Effector memory CD4-positive, alpha-beta T cell (primary cell): ENCODE measurements at regions not wholly inside any gene's neighbourhood (a gene's known extent, or its start where the extent isn't known, plus 50 kb on each side); places are given as distances from the start of the nearest gene placed in this dataset.
"Not testable (repeated sequence)": the region's sequence is repeated elsewhere in the genome, so short reads cannot be mapped to it uniquely, and the experiment has no call there.

Experiments used
- DNase-seq, 3 donors: peaks; one replicate each; pipeline ENCODE4 v3.0.0-alpha.2; 2020
- H3K27ac ChIP-seq: 2 replicates; pipeline ENCODE4 v1.7.0; 2013; ENCODE audit warnings: mild to moderate bottlenecking, low read length, moderate library complexity; ENCODE audit not compliant: insufficient read depth, poor library complexity, severe bottlenecking
- H3K27me3 ChIP-seq: replicated peaks from 2 replicates; pipeline ENCODE4 v1.7.0; 2013; ENCODE audit warnings: mild to moderate bottlenecking, low read length; ENCODE audit not compliant: insufficient read depth, control insufficient read depth, poor library complexity, severe bottlenecking
- H3K36me3 ChIP-seq: 2 replicates; pipeline ENCODE4 v1.7.0; 2013; ENCODE audit warnings: mild to moderate bottlenecking, low read length, moderate library complexity; ENCODE audit not compliant: control insufficient read depth, insufficient read depth
- H3K4me1 ChIP-seq: 2 replicates; pipeline ENCODE4 v1.7.0; 2013; ENCODE audit warnings: low read length, mild to moderate bottlenecking; ENCODE audit not compliant: control insufficient read depth, insufficient read depth, poor library complexity, severe bottlenecking
- H3K4me3 ChIP-seq: 2 replicates; pipeline ENCODE4 v1.7.0; 2013; ENCODE audit warnings: low read length, low read depth, mild to moderate bottlenecking; ENCODE audit not compliant: insufficient read depth, poor library complexity, severe bottlenecking
- H3K9me3 ChIP-seq: 2 replicates; pipeline ENCODE4 v1.7.0; 2013; ENCODE audit warnings: mild to moderate bottlenecking, low read length, moderate library complexity; ENCODE audit not compliant: control insufficient read depth

DNA sequence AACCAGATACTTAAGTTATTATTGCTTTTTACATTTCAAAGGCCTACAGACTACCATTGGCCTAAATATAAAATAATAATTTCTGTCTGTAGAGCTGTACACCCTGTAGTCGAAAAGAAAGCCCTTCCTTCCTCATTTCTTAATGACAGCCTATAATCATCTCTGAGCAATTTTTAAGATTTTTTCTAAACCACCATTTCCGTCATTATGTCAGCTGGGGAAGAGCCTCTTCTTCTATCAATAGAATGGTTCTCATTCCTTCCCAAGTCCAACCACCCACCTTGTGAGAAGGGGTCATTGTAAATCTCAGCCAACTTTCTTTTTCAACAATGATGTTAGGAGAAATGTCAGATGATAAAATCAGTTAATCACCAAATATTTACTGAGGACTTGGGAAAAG, 91.8 kb downstream of the PLEKHG1 start:
- Histone ChIP-seq H3K4me1 (no peaks in the 10 kb centered on the region), H3K4me3 (no peak overlapping the region), H3K27me3 (no peaks in the 10 kb centered on the region), H3K27ac (no peak overlapping the region), H3K36me3 (no peaks in the 10 kb centered on the region), H3K9me3 (no peaks in the 10 kb centered on the region)
- DNase-seq: no peak

DNA sequence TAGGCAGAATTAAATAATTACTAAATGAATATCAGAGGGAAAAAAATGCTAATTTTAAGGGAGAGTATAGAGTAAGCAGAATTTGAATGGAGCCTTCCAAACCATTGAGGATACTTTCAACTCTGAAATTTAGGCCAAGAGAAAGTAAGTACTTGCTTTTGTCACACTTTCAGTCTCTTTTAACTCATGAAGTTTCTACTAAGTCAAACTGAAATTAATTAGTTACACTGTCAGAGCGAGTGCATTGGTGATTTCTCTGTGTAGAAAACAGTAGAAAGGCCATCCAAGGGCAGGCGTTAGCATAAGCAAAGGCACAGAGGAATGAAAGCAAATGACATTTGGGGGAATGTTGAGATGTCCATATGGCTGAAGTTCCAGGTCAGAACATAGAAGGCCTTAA, 92.9 kb downstream of the PLEKHG1 start:
- H3K4me1 ChIP-seq: no peaks in the 10 kb centered on the region
- no peak for DNase-seq
- no peak overlapping the region for H3K27ac ChIP-seq
- no peaks in the 10 kb centered on the region for H3K36me3 ChIP-seq
- H3K27me3 ChIP-seq: no peaks in the 10 kb centered on the region
- H3K4me3 ChIP-seq: no peak overlapping the region
- no peaks in the 10 kb centered on the region for H3K9me3 ChIP-seq

DNA sequence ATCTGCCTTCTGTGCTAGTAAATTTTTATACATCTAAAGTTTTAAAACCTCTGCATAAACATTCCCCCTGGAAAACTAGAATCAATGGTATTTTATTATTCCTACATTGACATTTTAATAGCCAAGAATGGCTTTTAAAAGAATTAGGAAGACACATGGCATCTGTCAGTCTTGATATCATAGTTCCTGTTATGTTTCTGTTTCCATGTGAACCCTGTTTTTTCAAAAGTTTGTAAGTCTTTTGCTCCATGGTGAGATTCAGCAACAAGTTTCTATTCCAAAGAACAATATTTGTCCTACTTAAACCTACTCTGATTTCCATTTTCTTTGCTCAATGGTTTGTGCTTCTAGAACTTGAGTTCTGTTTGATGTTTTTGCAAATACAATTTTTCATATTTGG, 95.2 kb downstream of the PLEKHG1 start:
- H3K27ac ChIP-seq: no peak overlapping the region
- no peak for DNase-seq
- no peaks in the 10 kb centered on the region for H3K9me3 ChIP-seq
- H3K27me3 ChIP-seq: no peaks in the 10 kb centered on the region
- no peaks in the 10 kb centered on the region for H3K4me1 ChIP-seq
- H3K4me3 ChIP-seq: no peak overlapping the region
- H3K36me3 ChIP-seq: no peaks in the 10 kb centered on the region

DNA sequence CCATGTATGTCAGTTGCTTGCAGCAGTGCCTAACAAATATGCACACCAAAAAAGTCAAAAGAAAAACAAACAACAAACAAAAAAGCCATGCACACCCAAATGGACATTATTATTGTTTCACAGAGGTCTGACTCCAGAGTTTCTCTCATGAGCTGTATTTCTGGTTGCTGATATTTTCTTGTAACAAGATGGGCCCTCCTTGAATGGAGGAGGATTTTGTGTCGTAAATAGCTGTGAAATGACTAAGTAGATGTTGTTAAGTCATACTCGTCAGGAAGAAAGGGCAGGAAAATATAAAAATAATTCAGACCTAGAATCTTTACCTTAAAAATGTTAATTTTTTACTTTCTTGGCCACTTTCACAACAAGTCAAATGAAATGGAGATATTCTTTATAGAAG, 96.0 kb downstream of the PLEKHG1 start:
- Histone ChIP-seq H3K36me3 (no peaks in the 10 kb centered on the region), H3K27me3 (no peaks in the 10 kb centered on the region), H3K9me3 (no peaks in the 10 kb centered on the region), H3K4me3 (no peak overlapping the region), H3K4me1 (no peaks in the 10 kb centered on the region), H3K27ac (no peak overlapping the region)
- no peak for DNase-seq

DNA sequence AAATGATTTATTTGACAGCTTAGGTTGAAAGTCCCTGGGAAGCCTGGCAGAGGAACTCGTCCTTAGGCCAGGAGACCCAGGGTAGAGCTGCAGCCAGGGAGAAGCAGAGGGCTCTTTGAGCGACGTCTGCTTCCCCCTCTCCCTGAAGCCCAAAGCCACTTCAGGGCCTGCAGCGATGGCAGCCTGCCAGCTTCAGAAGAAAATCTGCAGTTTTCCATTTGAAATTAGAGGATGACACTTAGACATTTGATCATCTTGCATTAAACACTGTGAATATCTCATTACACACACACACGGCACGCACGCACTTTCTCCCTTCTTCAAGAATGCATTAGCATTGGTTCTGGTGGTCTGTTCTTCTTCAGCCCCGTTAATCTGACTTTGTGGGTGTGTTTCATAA, 96.5 kb downstream of the PLEKHG1 start:
- Histone ChIP-seq H3K9me3 (no peaks in the 10 kb centered on the region), H3K4me3 (no peak overlapping the region), H3K4me1 (no peaks in the 10 kb centered on the region), H3K27me3 (no peaks in the 10 kb centered on the region), H3K27ac (no peak overlapping the region), H3K36me3 (no peaks in the 10 kb centered on the region)
- no peak for DNase-seq

DNA sequence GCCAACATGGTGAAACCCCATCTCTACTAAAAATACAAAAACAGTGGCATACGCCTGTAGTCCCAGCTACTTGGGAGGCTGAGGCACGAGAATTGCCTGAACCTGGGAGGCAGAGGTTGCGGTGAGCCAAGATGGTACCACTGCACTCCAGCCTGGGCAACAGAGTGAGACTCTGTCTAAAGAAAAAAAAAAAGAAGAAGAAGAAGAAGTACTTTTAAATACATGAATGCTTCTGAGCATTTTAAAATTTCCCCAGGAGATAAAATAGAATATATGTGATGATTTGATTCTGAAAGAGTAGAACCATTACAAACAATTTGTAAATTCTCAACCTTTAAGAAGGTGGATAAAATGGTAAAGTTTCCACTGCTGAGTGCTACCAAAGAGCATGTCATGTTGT, 97.2 kb downstream of the PLEKHG1 start:
- DNase-seq, H3K4me1 ChIP-seq, H3K27ac ChIP-seq, H3K36me3 ChIP-seq, H3K9me3 ChIP-seq, H3K4me3 ChIP-seq, H3K27me3 ChIP-seq: not testable (repeated sequence)

DNA sequence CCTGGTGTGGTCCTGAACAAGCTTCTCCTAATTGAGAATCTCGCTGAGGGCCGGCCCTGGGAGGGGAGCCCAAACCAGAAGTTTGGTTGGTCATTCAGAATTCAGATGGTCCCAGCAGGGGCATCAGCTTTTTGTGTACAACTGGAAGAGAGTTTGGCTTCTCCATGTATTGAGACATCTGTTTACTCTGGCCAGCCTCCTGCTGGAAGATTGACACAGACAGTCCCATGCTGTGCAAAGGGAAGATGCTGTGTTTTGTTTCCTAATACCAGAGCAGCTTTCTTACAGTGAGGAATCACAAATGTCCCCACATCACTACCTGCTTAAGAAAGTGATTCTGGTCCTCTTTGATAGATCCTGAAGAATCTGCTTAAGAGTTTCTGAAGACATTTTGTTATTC, 97.8 kb downstream of the PLEKHG1 start:
- H3K27ac ChIP-seq: no peak overlapping the region
- no peak for DNase-seq
- no peaks in the 10 kb centered on the region for H3K27me3 ChIP-seq
- H3K36me3 ChIP-seq: no peaks in the 10 kb centered on the region
- H3K9me3 ChIP-seq: no peaks in the 10 kb centered on the region
- H3K4me3 ChIP-seq: no peak overlapping the region
- H3K4me1 ChIP-seq: no peaks in the 10 kb centered on the region

DNA sequence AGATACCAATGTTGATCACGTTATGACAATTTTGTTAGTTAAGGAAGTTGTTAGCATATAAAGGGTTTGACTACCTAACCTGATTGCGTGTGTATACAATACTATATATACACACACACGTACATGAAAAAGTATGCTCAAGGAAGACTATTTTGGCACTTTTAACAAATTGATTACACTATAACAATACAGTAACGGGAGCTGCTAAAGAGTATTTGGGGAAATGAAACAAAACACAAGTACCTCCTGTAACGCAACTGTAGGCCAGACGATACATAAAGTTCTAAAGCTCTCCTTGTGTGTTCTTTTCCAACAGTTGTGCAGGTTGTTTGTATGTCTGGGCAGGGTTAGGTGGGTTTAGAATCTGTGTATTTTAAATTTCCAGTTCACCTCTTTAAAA, 98.7 kb downstream of the PLEKHG1 start:
- Histone ChIP-seq H3K36me3 (no peaks in the 10 kb centered on the region), H3K27ac (no peak overlapping the region), H3K4me1 (no peaks in the 10 kb centered on the region), H3K27me3 (no peaks in the 10 kb centered on the region), H3K4me3 (no peak overlapping the region), H3K9me3 (no peaks in the 10 kb centered on the region)
- DNase-seq: no peak

DNA sequence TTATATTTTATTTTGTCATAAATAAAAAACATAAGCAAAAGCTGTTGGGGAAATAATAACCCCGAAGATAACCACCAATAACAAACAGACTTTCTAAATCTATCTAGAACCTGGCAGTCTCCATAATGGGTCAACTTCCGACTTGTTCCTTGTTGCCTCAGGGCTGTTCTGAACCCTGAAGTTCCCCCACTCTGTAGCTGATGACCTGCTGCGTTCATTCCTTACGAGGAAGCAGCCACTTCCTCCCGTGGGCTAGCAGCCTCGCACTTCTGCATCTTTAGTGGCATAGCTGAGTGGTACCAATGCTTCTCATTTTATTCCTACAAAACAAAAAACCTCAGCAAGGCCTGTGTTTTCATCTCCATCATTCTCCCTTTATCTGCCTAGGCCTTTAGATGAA, 103.0 kb downstream of the PLEKHG1 start:
- no peak overlapping the region for H3K27ac ChIP-seq

DNA sequence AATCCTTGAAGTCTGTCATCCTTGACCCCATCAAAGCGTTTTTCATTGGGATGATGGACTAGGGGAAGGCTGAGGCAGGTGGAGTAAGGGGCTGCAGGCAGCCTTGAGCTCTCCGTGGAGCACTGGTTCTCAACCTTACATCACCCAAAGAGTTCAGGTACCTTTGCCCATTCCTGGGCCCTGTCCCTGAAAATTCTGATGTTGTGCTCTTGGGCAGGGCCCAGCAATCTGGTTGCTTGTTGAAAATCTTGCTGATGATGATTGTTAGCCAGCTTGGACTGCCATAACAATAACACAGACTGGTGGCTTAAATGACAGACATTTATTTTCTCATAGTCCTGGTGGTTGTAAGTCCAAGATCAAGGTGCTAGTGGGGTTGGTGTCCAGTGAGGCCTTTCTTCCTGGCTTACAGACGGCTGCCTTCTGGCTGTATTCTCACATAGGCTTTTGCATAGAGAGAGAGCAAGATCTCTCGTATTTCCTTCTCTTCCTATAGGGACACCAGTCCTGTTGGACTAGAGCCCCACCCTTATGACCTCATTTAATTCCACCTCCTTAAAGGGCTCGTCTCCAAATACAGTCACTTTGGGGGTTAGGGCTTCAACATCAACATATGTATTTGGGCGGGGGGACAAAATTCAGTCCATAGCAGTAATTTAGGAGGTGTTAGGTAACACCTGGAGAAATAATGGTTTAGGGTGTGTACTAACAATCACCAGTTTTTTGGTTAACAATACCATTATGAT, 104.9 kb downstream of the PLEKHG1 start:
- H3K9me3 ChIP-seq: no peaks in the 10 kb centered on the region
- no peaks in the 10 kb centered on the region for H3K4me1 ChIP-seq
- no peak for DNase-seq
- no peak overlapping the region for H3K4me3 ChIP-seq
- no peak overlapping the region for H3K27ac ChIP-seq
- no peaks in the 10 kb centered on the region for H3K27me3 ChIP-seq
- H3K36me3 ChIP-seq: no peaks in the 10 kb centered on the region

More for the DNA sequence above, 103.0 kb downstream of the PLEKHG1 start:
- DNase-seq: no peak
- Histone ChIP-seq H3K36me3 (no peaks in the 10 kb centered on the region), H3K4me1 (no peaks in the 10 kb centered on the region), H3K9me3 (no peaks in the 10 kb centered on the region), H3K4me3 (no peak overlapping the region), H3K27me3 (no peaks in the 10 kb centered on the region)
